ENCODE measurements at regions not wholly inside any gene's neighbourhood (a gene's known extent, or its start where the extent isn't known, plus 50 kb on each side); places are given as distances from the start of the nearest gene placed in this dataset.

GRCh38 chr16:82567175-82567574, 59.6 kb upstream of the CDH13 start:
- TF ChIP-seq, protein P1, sequence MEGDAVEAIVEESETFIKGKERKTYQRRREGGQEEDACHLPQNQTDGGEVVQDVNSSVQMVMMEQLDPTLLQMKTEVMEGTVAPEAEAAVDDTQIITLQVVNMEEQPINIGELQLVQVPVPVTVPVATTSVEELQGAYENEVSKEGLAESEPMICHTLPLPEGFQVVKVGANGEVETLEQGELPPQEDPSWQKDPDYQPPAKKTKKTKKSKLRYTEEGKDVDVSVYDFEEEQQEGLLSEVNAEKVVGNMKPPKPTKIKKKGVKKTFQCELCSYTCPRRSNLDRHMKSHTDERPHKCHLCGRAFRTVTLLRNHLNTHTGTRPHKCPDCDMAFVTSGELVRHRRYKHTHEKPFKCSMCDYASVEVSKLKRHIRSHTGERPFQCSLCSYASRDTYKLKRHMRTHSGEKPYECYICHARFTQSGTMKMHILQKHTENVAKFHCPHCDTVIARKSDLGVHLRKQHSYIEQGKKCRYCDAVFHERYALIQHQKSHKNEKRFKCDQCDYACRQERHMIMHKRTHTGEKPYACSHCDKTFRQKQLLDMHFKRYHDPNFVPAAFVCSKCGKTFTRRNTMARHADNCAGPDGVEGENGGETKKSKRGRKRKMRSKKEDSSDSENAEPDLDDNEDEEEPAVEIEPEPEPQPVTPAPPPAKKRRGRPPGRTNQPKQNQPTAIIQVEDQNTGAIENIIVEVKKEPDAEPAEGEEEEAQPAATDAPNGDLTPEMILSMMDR (IDR thresholded peaks at IDR 0.05): no peak
- TF ChIP-seq POLR2A (IDR thresholded peaks at IDR 0.05): no peak
- Histone ChIP-seq H3K9me3 (no peaks in the 10 kb centered on the region), H3K4me1 (no peaks in the 10 kb centered on the region), H3K27me3 (no peaks in the 10 kb centered on the region), H3K4me3 (replicated peaks in 1 of 3) (no peak overlapping the region), H3K36me3 (no peaks in the 10 kb centered on the region), H3K27ac (no peak overlapping the region)
- intact Hi-C loops (cut with DNase I): no loop called here
- 77% methylated on average over 5 of the region's 5 CpGs for WGBS, 2 donors
- no peak for DNase-seq

DNA sequence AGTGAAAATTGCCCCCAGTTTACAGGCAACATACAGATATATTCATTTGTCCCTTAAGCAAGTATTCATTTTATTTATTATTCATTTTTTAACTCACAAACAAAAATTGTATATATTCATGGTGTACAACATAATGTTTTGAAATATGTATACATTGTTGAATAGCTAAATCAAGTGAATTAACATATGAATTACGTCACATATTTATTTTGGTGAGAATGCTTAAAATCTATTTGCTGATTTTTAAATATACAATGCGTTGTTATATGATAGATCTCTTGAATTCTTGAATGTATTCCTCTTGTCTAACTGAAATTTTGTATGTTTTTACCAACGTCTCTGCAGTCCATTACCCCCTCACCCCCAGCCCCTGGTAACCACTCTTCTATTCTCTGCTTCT, 63.4 kb upstream of the CDH13 start:
- Histone ChIP-seq H3K9me3 (no peaks in the 10 kb centered on the region), H3K36me3 (no peaks in the 10 kb centered on the region), H3K27me3 (no peaks in the 10 kb centered on the region), H3K27ac (no peak overlapping the region), H3K4me3 (replicated peaks in 1 of 3) (no peak overlapping the region), H3K4me1 (no peaks in the 10 kb centered on the region)
- no peak for DNase-seq
- 83 to 88% methylated on average over 3 of the region's 3 CpGs for WGBS, 2 donors
- no peak for TF ChIP-seq POLR2A (IDR thresholded peaks at IDR 0.05)
- intact Hi-C loops (cut with DNase I): no loop called here

- intact Hi-C loops (cut with DNase I): no loop called here
- Histone ChIP-seq H3K27ac (no peak overlapping the region), H3K4me1 (no peaks in the 10 kb centered on the region), H3K27me3 (no peaks in the 10 kb centered on the region), H3K9me3 (no peaks in the 10 kb centered on the region), H3K36me3 (no peaks in the 10 kb centered on the region), H3K4me3 (replicated peaks in 1 of 3) (no peak overlapping the region)
- TF ChIP-seq, protein P1 (IDR thresholded peaks at IDR 0.05): no peak
- no peak for TF ChIP-seq POLR2A (IDR thresholded peaks at IDR 0.05)
- no peak for DNase-seq
- WGBS, 2 donors: 89 to 92% methylated on average over 4 of the region's 4 CpGs
Measured at GRCh38 chr16:82562183-82562683, 64.5 kb upstream of the CDH13 start.

DNA sequence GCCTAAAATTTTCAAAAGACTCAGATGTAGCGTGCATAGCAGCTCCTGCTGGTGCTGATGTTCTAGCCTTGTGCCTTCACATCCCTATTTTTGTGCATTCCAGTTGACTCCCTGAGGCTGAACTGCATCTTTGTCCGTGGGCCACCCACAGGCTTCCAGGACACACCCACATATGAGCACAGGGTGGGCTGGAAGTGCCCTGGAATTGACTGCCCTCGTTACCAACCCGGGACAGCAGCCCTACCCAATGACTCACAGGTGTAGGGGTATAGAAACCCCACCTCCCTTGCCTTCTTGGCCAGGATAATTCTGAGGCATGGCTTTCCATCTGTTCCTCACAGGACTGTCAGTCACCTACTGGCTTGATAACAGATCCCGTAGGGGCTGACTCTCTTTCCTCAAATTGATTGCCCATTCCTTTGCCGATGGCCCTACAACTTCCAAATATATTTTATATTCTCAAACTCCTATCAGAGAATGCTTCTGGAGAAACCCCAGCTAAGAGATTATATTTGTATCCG, 65.9 kb upstream of the CDH13 start:
- no peaks in the 10 kb centered on the region for H3K4me1 ChIP-seq
- no peak overlapping the region for H3K4me3 ChIP-seq (replicated peaks in 1 of 3)
- no peaks in the 10 kb centered on the region for H3K36me3 ChIP-seq
- no peaks in the 10 kb centered on the region for H3K9me3 ChIP-seq
- no peaks in the 10 kb centered on the region for H3K27me3 ChIP-seq
- H3K27ac ChIP-seq: no peak overlapping the region
- WGBS, 2 donors: 73 to 74% methylated on average over 7 of the region's 7 CpGs
- TF ChIP-seq, protein P1 (IDR thresholded peaks at IDR 0.05): no peak
- no peak for DNase-seq
- intact Hi-C loops (cut with DNase I): no loop called here

DNA sequence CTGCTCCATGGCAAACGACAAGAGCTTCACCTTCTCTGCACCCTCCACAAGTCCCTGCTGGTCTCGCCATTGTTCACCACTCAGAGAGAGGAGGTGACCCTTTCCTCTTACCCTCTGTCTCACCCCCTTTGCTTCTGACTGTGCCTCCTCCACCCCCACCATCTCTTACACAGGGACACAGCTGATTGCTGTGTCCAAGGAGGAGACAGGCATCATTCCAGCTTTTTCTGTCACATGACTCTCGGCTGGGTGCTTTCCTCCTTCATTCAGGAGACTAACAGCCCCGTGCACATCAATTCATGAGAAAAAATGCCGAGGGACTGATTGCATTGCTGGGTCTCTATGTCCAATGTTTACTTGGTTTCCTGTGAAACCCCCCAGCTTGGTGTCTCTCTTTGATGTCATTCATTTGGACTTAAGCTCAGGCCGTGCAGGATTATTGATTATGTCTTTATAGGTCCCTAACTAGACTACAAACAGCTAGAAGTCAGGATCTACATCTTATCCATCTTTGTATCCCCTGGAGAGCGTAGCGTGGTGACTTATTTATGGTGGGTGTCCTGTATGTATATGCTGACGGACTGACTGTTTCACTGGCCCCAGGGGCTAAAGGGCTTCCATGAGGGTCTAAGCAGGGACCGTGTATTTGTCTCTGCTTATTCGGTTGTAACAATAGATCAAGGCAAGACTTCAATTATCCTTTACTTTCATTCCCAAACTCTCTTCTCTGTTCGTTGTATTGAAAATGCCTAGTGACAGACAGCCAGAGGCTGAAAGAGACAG, 82.2 kb upstream of the CDH13 start:
- Histone ChIP-seq H3K27me3 (no peaks in the 10 kb centered on the region), H3K9me3 (no peaks in the 10 kb centered on the region), H3K4me1 (no peaks in the 10 kb centered on the region), H3K27ac (no peak overlapping the region), H3K4me3 (replicated peaks in 1 of 3) (no peak overlapping the region), H3K36me3 (no peaks in the 10 kb centered on the region)
- 55 to 59% methylated on average over 12 of the region's 12 CpGs for WGBS, 2 donors
- no peak for DNase-seq
- intact Hi-C loops (cut with DNase I): no loop called here
- TF ChIP-seq, protein P1 (IDR thresholded peaks at IDR 0.05): no peak
- no peak for TF ChIP-seq POLR2A (IDR thresholded peaks at IDR 0.05)
